ENCODE measurements at regions not wholly inside any gene's neighbourhood (a gene's known extent, or its start where the extent isn't known, plus 50 kb on each side); places are given as distances from the start of the nearest gene placed in this dataset.

- BruUV-seq (replicated peaks), result no TSS peak
- intact Hi-C loops (cut with micrococcal nuclease), result no loop called here
- no peak for FAIRE-seq
These were observed 164.3 kb upstream of the CHST9 start for GRCh38 chr18:27349284-27349882.

GRCh38 chr18:27331606-27332005, 146.5 kb upstream of the CHST9 start:
- DNase-seq (ENCODE audit: low read depth, low spot score) (no peak), FAIRE-seq (no peak)
- Histone ChIP-seq H2AFZ (ENCODE audit: low read depth, low read length) (no peak overlapping the region), H3K9me1 (replicated peaks; ENCODE audit: control insufficient read depth, extremely low read depth, insufficient read depth, low read length) (no peaks in the 10 kb centered on the region), H3K36me3 (ENCODE audit: control insufficient read depth in 2 of 2, extremely low read depth in 1 of 2, insufficient read depth in 2 of 2, low read length in 2 of 2) (no peaks in the 10 kb centered on the region), H3K4me1 (ENCODE audit: control insufficient read depth, extremely low read depth, insufficient read depth, low read length) (no peaks in the 10 kb centered on the region), H3K9ac (replicated peaks; ENCODE audit: extremely low read depth, insufficient read depth, low read length) (no peak overlapping the region), H3K4me2 (ENCODE audit: insufficient read depth, low read length) (no peak overlapping the region), H3K27me3 (ENCODE audit: control insufficient read depth in 2 of 2, insufficient read depth in 2 of 2, low read length in 2 of 2) (no peaks in the 10 kb centered on the region), H4K20me1 (replicated peaks; ENCODE audit: control insufficient read depth, extremely low read depth, insufficient read depth, low read length) (no peaks in the 10 kb centered on the region), H3K4me3 (replicated peaks in 1 of 3; ENCODE audit: insufficient read depth in 1 of 3, low read depth in 1 of 3, low read length in 3 of 3) (no peak overlapping the region), H3K9me3 (replicated peaks; ENCODE audit: control insufficient read depth, insufficient read depth, low read length) (no peaks in the 10 kb centered on the region), H3K79me2 (ENCODE audit: control insufficient read depth, insufficient read depth, low read length) (no peaks in the 10 kb centered on the region), H3K27ac (ENCODE audit: insufficient read depth, low read depth, low read length) (no peak overlapping the region)
- dilution Hi-C loops (cut with MboI; ENCODE audit: extremely low pct_ligation_motif_present, low sequenced_read_pairs) (no loop called here), intact Hi-C loops (cut with micrococcal nuclease) (no loop called here)
- TF ChIP-seq FOS (IDR thresholded peaks at IDR 0.05; ENCODE audit: borderline replicate concordance, insufficient read depth, low read length), result no peak
- no peak for TF ChIP-seq GATA2 (IDR thresholded peaks at IDR 0.05; ENCODE audit: insufficient read depth, insufficient read length, low read depth, low read length)
- no peak for TF ChIP-seq POLR2A (IDR thresholded peaks at IDR 0.05; ENCODE audit: low read depth, low read length)
- no peak for TF ChIP-seq POLR2AphosphoS5 (IDR thresholded peaks at IDR 0.05; ENCODE audit: insufficient read depth, low read depth, low read length)
- no peak for TF ChIP-seq CTCF (IDR thresholded peaks at IDR 0.05; ENCODE audit: extremely low read depth in 1 of 2, insufficient read depth in 1 of 2, low read depth in 1 of 2, low read length in 2 of 2)
- no peak for TF ChIP-seq MAX (IDR thresholded peaks at IDR 0.05; ENCODE audit: insufficient read depth, insufficient read length)
- CTCF ChIA-PET, result no interaction called here
- POLR2A ChIA-PET, result no interaction called here
- no TSS peak for BruUV-seq (replicated peaks)

More at GRCh38 chr18:27349284-27349882, 164.3 kb upstream of the CHST9 start:
- H3K36me3 ChIP-seq (ENCODE audit: control insufficient read depth in 2 of 2, extremely low read depth in 1 of 2, insufficient read depth in 2 of 2, low read length in 2 of 2), result no peaks in the 10 kb centered on the region
- no peaks in the 10 kb centered on the region for H3K79me2 ChIP-seq (ENCODE audit: control insufficient read depth, insufficient read depth, low read length)
- H3K4me3 ChIP-seq (replicated peaks in 1 of 3; ENCODE audit: insufficient read depth in 1 of 3, low read depth in 1 of 3, low read length in 3 of 3), result no peak overlapping the region
- H3K27me3 ChIP-seq (ENCODE audit: control insufficient read depth in 2 of 2, insufficient read depth in 2 of 2, low read length in 2 of 2), result no peaks in the 10 kb centered on the region
- no peak overlapping the region for H3K9ac ChIP-seq (replicated peaks; ENCODE audit: extremely low read depth, insufficient read depth, low read length)
- H3K9me1 ChIP-seq (replicated peaks; ENCODE audit: control insufficient read depth, extremely low read depth, insufficient read depth, low read length), result no peaks in the 10 kb centered on the region
- dilution Hi-C loops (cut with MboI; ENCODE audit: extremely low pct_ligation_motif_present, low sequenced_read_pairs), result no loop called here
- CTCF ChIA-PET, result no interaction called here
- POLR2A ChIA-PET, result no interaction called here
- no peaks in the 10 kb centered on the region for H3K4me1 ChIP-seq (ENCODE audit: control insufficient read depth, extremely low read depth, insufficient read depth, low read length)
- TF ChIP-seq POLR2AphosphoS5 (IDR thresholded peaks at IDR 0.05; ENCODE audit: insufficient read depth, low read depth, low read length), result no peak
- no peaks in the 10 kb centered on the region for H3K9me3 ChIP-seq (replicated peaks; ENCODE audit: control insufficient read depth, insufficient read depth, low read length)
- H3K27ac ChIP-seq (ENCODE audit: insufficient read depth, low read depth, low read length), result no peak overlapping the region
- H2AFZ ChIP-seq (ENCODE audit: low read depth, low read length), result no peak overlapping the region
- no peaks in the 10 kb centered on the region for H4K20me1 ChIP-seq (replicated peaks; ENCODE audit: control insufficient read depth, extremely low read depth, insufficient read depth, low read length)
- H3K4me2 ChIP-seq (ENCODE audit: insufficient read depth, low read length), result no peak overlapping the region
- no peak for DNase-seq (ENCODE audit: low read depth, low spot score)
